SU-DHL-6 (cell line): ENCODE measurements at regions not wholly inside any gene's neighbourhood (a gene's known extent, or its start where the extent isn't known, plus 50 kb on each side); places are given as distances from the start of the nearest gene placed in this dataset.

Source experiments
- CTCF ChIP-seq: fragments of 200-600 bp; sonication (generic); IDR thresholded peaks from one replicate; pipeline ENCODE4 v1.5.1; 2017; ENCODE audit warnings: antibody characterized with exemption, mild to moderate bottlenecking, low read length, moderate library complexity; ENCODE audit not compliant: insufficient read depth, poor library complexity, severe bottlenecking
- EZH2phosphoT487 ChIP-seq: fragments of 200-600 bp; sonication (generic), shearing (Covaris generic); conservative IDR thresholded peaks from 2 replicates; pipeline ENCODE4 v1.6.1; 2018; ENCODE audit warnings: mild to moderate bottlenecking, antibody characterized with exemption, low read length, moderate library complexity, mixed read lengths

DNA sequence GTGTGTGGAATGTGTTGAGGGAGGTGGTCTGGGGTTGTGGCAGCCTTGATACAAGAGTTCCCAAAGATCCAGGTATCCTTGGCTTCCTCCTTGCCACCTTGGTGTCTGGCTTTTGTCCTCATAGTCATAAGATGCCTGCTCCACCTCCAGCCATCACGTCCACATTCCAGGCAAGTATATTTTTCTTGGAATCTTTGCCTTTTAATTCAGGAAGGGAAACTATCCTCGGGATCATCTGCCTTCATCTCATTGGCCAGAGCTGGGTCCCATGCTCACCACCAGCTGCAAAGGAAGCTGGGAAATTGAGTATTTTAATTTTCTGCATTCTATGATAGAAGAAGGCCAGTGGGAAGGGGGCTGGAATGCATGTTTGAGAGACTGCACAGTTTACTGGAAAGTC, 186.7 kb downstream of the C9orf50 start:
- TF ChIP-seq CTCF (no peak), EZH2phosphoT487 (no peak)
